Lower leg skin (tissue), 4 donors: ENCODE measurements at regions not wholly inside any gene's neighbourhood (a gene's known extent, or its start where the extent isn't known, plus 50 kb on each side); places are given as distances from the start of the nearest gene placed in this dataset.

Experiments
- DNase-seq, 2 donors: peaks; one replicate each; pipeline ENCODE4 v3.0.0-alpha.2; 2019; ENCODE audit warnings: low spot score in 2 of 2
- H3K4me3 ChIP-seq: fragments of 200-600 bp; sonication (generic); 2 replicates; pipeline ENCODE4 v1.5.1; 2017; ENCODE audit warnings: mild to moderate bottlenecking, low read depth; ENCODE audit not compliant: poor library complexity, severe bottlenecking
- POLR2A ChIP-seq, 2 donors: fragments of 450-650 bp; IDR thresholded peaks; one replicate each; pipeline ENCODE4 v1.6.1; 2016 to 2017; ENCODE audit warnings: antibody characterized with exemption in 2 of 2, mild to moderate bottlenecking in 1 of 2, moderate library complexity in 1 of 2
- WGBS, 2 donors: methylation state at CpG; one replicate each; pipeline ENCODE4 v1.1.5; 2018; 5-methylcytosine and 5-hydroxymethylcytosine counted together
- intact Hi-C: fragments of 100-400 bp; cut with DNase I; formaldehyde crosslinking; loops from one replicate; pipeline ENCODE4 v1.15.0; 2023; ENCODE audit warnings: low total_unique reads
- TF ChIP-seq, protein P1 (sequence below), 3 donors: fragments of 450-650 bp; IDR thresholded peaks; one replicate each; pipeline ENCODE4 v1.5.1; 2016; ENCODE audit warnings: antibody characterized with exemption in 3 of 3, mild to moderate bottlenecking in 3 of 3, moderate library complexity in 2 of 3

DNA sequence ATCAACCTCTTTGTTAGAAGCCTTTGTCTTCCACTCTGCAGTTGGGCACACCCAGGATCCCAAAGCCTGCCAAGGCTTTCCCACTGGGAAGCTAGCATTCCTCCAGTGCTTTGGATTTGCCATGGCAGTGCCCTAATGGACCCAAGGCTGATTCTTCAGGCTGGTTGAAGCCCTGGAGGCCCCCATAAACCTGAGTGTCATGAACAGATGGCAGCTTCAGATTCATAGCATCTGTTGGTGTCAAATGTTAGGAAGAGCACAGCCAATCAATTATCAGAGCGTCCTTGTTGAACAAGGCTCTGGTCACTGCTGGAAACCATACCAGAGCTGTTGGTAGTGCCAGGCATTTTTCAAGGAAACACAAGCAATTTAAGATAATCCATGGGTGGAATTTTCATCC lies 241.1 kb upstream of the KLF4 start:
- WGBS, 2 donors: 93 to 100% methylated on average over 1 of the region's 1 CpG
- no peak overlapping the region for H3K4me3 ChIP-seq
- no peak for DNase-seq
- TF ChIP-seq, protein P1, sequence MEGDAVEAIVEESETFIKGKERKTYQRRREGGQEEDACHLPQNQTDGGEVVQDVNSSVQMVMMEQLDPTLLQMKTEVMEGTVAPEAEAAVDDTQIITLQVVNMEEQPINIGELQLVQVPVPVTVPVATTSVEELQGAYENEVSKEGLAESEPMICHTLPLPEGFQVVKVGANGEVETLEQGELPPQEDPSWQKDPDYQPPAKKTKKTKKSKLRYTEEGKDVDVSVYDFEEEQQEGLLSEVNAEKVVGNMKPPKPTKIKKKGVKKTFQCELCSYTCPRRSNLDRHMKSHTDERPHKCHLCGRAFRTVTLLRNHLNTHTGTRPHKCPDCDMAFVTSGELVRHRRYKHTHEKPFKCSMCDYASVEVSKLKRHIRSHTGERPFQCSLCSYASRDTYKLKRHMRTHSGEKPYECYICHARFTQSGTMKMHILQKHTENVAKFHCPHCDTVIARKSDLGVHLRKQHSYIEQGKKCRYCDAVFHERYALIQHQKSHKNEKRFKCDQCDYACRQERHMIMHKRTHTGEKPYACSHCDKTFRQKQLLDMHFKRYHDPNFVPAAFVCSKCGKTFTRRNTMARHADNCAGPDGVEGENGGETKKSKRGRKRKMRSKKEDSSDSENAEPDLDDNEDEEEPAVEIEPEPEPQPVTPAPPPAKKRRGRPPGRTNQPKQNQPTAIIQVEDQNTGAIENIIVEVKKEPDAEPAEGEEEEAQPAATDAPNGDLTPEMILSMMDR (IDR thresholded peaks at IDR 0.05): no peak
- no peak for TF ChIP-seq POLR2A (IDR thresholded peaks at IDR 0.05)
- intact Hi-C loops: no loop called here

DNA sequence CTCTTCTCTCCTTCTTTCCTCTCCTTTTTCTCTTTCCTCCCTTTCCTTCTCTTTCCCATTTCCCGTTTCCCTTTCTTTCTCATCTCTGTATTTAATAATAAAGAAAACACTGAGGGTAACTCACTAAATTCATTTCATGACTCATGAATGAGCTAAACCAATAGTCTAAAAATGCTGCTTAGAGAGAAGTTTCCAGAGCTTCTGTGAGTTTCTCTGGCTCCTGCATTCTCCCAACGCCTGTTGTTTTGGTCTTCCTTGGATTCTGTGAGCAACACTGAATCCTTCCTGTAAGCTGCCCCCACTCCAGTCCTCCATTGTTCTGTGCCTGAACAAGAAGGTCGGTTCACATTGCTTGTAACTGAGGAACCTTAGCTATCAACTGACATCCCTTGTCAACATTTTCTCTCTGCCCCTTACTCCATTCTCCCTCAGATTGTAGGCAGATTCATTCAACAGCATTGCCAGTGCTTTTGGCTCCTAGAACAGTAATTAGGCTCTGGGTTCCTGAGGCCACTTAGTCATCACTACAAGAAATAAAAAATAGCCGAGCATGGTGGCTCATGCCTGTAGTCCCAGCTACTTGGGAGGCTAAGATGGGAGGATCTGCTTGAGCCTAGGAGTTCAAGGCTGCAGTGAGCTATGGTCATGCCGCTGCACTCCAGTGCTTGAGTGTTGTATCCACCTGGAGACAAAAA lies 237.7 kb upstream of the KLF4 start:
- no peak overlapping the region for H3K4me3 ChIP-seq
- TF ChIP-seq, protein P1 (IDR thresholded peaks at IDR 0.05): no peak
- TF ChIP-seq POLR2A (IDR thresholded peaks at IDR 0.05): no peak
- WGBS, 2 donors: 64 to 67% methylated on average over 5 of the region's 5 CpGs
- no peak for DNase-seq
- intact Hi-C loops: no loop called here

DNA sequence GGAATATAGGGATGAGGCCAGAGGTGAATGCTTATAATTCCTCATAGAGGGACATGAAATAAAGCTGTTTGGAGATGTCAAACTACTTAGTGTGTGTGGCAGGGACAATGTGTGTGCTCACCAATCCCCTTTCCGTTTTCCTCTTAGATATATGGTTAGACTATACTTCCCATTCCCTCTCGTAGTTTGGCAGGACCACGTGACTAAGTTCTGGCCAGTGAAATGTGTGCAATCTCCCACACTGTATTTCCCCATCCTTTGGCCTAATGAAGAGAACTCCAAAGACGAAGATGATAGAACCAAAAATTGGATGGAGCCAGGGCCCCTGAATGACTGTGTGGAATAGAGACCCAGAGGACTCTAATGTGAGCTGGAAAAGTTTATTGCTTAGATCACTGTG lies 233.4 kb upstream of the KLF4 start:
- peak in 1 of 2 donors; percentile 17 for DNase-seq
- WGBS, 2 donors: 89 to 94% methylated on average over 4 of the region's 4 CpGs
- TF ChIP-seq, protein P1 (IDR thresholded peaks at IDR 0.05): no peak
- no peak for TF ChIP-seq POLR2A (IDR thresholded peaks at IDR 0.05)
- no peak overlapping the region for H3K4me3 ChIP-seq
- intact Hi-C loops: no loop called here

DNA sequence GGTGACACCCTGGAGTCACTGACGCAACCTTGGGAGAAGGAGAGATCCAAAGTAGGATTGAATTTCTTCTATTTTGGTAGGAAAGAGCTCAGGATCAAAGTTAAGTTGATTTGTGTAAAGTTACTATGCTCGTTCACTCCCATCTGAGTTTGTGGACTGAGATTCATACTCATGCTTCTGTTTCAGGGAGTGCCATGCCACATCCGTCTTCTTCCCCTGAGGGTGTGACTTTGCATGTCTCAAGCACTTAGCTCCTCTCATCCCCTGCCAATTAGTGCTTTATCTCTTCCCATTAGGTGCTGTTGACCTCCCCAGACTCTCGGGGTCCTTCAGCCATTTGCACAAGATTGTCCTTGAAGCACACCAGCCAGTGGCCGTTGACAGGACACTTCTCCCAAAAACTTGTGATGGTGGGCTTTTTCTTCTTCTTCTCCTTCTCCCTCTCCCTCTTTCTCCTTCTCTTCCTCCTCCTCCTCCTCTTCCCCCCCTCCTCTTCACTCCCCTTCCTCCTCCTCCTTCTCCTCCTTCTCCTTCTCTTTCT lies 232.2 kb upstream of the KLF4 start:
- TF ChIP-seq POLR2A (IDR thresholded peaks at IDR 0.05): no peak
- TF ChIP-seq, protein P1 (IDR thresholded peaks at IDR 0.05): no peak
- no peak overlapping the region for H3K4me3 ChIP-seq
- peak in 1 of 2 donors; percentile 52 for DNase-seq
- intact Hi-C loops: no loop called here
- WGBS, 2 donors: 63 to 71% methylated on average over 5 of the region's 5 CpGs

DNA sequence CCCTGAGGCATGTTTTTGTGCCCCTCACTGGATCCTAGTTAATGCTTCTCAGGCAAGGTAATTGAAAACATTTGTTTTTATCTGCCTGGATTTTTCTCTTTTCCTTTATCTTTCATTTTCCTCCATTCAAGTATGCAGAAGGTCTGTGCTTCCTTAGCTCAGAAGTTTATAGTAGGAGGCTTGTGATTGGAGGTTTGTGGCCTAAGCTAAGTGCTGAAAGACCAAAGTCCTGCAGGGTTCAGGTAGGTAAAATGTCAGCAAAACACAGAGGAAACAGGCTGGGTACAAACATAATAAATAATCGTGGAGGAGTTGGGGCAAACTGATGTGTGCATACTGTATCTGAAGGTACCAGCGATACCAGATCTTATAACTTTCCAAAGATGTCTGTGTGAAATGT lies 230.9 kb upstream of the KLF4 start:
- no peak for DNase-seq

More for the DNA sequence above, 230.9 kb upstream of the KLF4 start:
- TF ChIP-seq, protein P1 (IDR thresholded peaks at IDR 0.05): no peak
- no peak for TF ChIP-seq POLR2A (IDR thresholded peaks at IDR 0.05)
- intact Hi-C loops: no loop called here
- H3K4me3 ChIP-seq: no peak overlapping the region
- 85 to 90% methylated on average over 2 of the region's 2 CpGs for WGBS, 2 donors
